Effector memory CD4-positive, alpha-beta T cell (primary cell): ENCODE measurements at regions not wholly inside any gene's neighbourhood (a gene's known extent, or its start where the extent isn't known, plus 50 kb on each side); places are given as distances from the start of the nearest gene placed in this dataset.

ENCODE experiments used
- DNase-seq, 3 donors: peaks; one replicate each; pipeline ENCODE4 v3.0.0-alpha.2; 2020
- H3K27ac ChIP-seq: 2 replicates; pipeline ENCODE4 v1.7.0; 2013; ENCODE audit warnings: mild to moderate bottlenecking, low read length, moderate library complexity; ENCODE audit not compliant: insufficient read depth, poor library complexity, severe bottlenecking
- H3K27me3 ChIP-seq: replicated peaks from 2 replicates; pipeline ENCODE4 v1.7.0; 2013; ENCODE audit warnings: mild to moderate bottlenecking, low read length; ENCODE audit not compliant: insufficient read depth, control insufficient read depth, poor library complexity, severe bottlenecking
- H3K36me3 ChIP-seq: 2 replicates; pipeline ENCODE4 v1.7.0; 2013; ENCODE audit warnings: mild to moderate bottlenecking, low read length, moderate library complexity; ENCODE audit not compliant: control insufficient read depth, insufficient read depth
- H3K4me1 ChIP-seq: 2 replicates; pipeline ENCODE4 v1.7.0; 2013; ENCODE audit warnings: low read length, mild to moderate bottlenecking; ENCODE audit not compliant: control insufficient read depth, insufficient read depth, poor library complexity, severe bottlenecking
- H3K4me3 ChIP-seq: 2 replicates; pipeline ENCODE4 v1.7.0; 2013; ENCODE audit warnings: low read length, low read depth, mild to moderate bottlenecking; ENCODE audit not compliant: insufficient read depth, poor library complexity, severe bottlenecking
- H3K9me3 ChIP-seq: 2 replicates; pipeline ENCODE4 v1.7.0; 2013; ENCODE audit warnings: mild to moderate bottlenecking, low read length, moderate library complexity; ENCODE audit not compliant: control insufficient read depth

DNA sequence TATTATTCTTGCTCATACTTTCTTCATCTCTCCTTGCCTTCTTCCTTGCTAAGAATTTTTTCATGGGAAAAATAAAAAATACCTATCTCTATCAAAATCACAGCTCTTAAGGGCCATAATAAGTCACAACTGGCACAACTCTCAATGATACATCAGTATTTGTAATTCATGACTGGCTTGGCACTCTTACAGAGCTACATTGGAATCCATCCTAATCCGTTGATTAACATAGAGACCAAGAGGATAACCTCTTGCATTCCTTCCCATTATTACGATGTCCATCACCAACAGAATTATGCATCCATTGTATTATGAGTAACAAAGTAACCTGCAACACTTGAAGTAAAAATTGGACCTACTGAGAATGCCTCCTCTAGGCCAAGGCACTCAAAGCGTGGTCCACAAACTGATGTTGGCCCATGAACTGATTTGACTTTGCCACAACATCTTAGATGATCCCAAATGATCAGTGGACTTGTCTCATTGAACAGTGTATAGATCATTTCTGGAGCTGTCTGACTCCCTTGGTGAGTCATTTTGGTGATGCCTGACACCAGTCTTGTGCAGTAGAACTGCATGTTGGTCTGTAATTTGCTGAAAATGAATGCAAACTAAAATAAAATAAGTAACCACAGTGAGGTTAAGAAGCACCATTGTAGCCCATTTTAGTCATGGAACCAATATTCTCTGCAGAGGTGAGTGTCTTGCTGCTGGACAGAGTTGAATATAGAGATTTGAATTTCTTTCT lies 163.2 kb downstream of the AXIN2 start:
- no peak overlapping the region for H3K4me3 ChIP-seq
- H3K9me3 ChIP-seq: no peaks in the 10 kb centered on the region
- no peak overlapping the region for H3K27ac ChIP-seq
- DNase-seq: no peak
- no peaks in the 10 kb centered on the region for H3K4me1 ChIP-seq
- no peaks in the 10 kb centered on the region for H3K36me3 ChIP-seq
- no peaks in the 10 kb centered on the region for H3K27me3 ChIP-seq

DNA sequence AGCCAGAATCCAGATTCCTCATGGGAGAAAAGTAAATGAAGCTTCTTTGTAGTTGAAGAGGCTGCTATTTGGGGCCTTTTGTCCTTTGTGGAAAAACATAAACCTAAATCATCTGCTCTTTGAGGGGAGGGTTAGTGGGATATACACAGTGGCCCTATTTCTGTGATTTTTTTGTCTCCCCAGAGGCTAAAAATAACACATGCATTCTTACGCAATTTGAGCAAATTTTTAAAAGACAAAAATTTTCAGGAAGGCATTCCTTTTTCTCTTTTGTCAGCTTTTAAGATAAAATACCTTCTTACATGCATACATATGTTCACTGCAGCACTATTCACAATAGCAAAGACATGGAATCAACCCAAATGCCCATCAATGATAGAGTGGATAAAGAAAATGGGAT lies 165.5 kb downstream of the AXIN2 start:
- Histone ChIP-seq H3K27me3 (no peaks in the 10 kb centered on the region), H3K9me3 (no peaks in the 10 kb centered on the region)
- no peak for DNase-seq

DNA sequence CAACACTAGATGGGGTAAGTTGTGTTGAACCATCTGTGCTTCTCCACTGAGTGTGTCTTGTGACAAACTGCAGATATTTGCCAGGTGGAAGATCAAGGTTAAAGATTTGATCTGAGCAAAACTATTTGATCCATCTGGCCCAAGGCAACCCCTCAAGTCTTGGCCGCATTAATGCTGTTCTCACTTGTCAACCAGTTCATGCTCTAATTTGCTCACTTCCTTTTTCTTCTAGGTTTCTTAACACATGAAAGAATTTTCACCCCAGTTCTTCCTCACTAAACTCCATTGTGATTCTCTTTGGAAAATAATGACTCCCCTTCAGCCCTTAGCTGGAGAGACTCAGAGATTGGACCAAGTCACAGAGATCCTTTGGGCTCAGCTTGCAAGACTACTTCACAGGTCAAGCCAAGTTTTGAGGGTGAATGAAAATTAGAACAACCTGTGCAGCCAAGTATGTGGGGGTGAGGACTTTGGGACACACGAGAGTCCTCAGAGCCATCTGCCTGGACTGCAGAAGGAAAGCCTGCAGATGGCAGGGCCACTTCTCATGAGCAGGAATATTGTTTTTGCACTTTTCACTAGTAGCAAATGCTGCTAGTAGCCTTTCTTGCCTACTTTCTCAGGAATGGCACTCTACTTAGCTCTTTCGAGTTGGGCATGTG lies 166.5 kb downstream of the AXIN2 start:
- no peaks in the 10 kb centered on the region for H3K36me3 ChIP-seq
- no peaks in the 10 kb centered on the region for H3K27me3 ChIP-seq
- H3K9me3 ChIP-seq: no peaks in the 10 kb centered on the region
- H3K4me3 ChIP-seq: no peak overlapping the region
- H3K27ac ChIP-seq: no peak overlapping the region
- no peak for DNase-seq
- no peaks in the 10 kb centered on the region for H3K4me1 ChIP-seq

More for the DNA sequence above, 165.5 kb downstream of the AXIN2 start:
- Histone ChIP-seq H3K4me1 (no peaks in the 10 kb centered on the region), H3K27ac (no peak overlapping the region), H3K36me3 (no peaks in the 10 kb centered on the region), H3K4me3 (no peak overlapping the region)

- no peak for DNase-seq
- no peak overlapping the region for H3K27ac ChIP-seq
- H3K9me3 ChIP-seq: no peaks in the 10 kb centered on the region
- H3K27me3 ChIP-seq: no peaks in the 10 kb centered on the region
- no peaks in the 10 kb centered on the region for H3K4me1 ChIP-seq
- H3K4me3 ChIP-seq: no peak overlapping the region
- no peaks in the 10 kb centered on the region for H3K36me3 ChIP-seq
Observed at GRCh38 chr17:65393514-65393913, 167.9 kb downstream of the AXIN2 start.

- Histone ChIP-seq H3K27me3 (no peaks in the 10 kb centered on the region), H3K27ac (no peak overlapping the region), H3K36me3 (no peaks in the 10 kb centered on the region), H3K4me1 (no peaks in the 10 kb centered on the region), H3K4me3 (no peak overlapping the region), H3K9me3 (no peaks in the 10 kb centered on the region)
- no peak for DNase-seq
Observed at GRCh38 chr17:65389949-65390348, 171.5 kb downstream of the AXIN2 start.

DNA sequence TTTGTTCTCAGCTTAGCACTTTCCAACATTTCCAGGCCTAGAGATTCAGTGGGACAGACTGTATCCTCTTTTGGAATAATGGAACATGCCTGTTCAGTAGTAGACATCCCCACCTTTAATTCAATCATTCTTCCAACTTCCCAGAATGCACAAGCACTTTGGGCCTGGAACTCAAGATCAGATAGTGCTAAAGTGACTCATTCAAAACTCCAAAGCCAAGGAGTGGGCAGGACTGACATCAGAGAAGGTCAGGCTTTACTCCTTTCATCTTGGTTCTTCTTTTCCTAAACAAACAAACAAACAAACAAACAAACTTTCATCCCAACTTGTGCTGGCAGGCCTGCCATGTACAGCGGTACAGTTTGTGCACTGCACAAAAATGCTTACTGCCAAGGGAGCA lies 172.0 kb downstream of the AXIN2 start:
- DNase-seq: no peak
- no peaks in the 10 kb centered on the region for H3K4me1 ChIP-seq

GRCh38 chr17:65388911-65389310 lies 172.5 kb downstream of the AXIN2 start:
- Histone ChIP-seq H3K27ac (no peak overlapping the region), H3K4me1 (no peaks in the 10 kb centered on the region), H3K27me3 (no peaks in the 10 kb centered on the region), H3K36me3 (no peaks in the 10 kb centered on the region), H3K4me3 (no peak overlapping the region), H3K9me3 (no peaks in the 10 kb centered on the region)
- no peak for DNase-seq

More for the DNA sequence above, 172.0 kb downstream of the AXIN2 start:
- no peak overlapping the region for H3K4me3 ChIP-seq
- H3K36me3 ChIP-seq: no peaks in the 10 kb centered on the region
- H3K27ac ChIP-seq: no peak overlapping the region
- H3K27me3 ChIP-seq: no peaks in the 10 kb centered on the region
- no peaks in the 10 kb centered on the region for H3K9me3 ChIP-seq

DNA sequence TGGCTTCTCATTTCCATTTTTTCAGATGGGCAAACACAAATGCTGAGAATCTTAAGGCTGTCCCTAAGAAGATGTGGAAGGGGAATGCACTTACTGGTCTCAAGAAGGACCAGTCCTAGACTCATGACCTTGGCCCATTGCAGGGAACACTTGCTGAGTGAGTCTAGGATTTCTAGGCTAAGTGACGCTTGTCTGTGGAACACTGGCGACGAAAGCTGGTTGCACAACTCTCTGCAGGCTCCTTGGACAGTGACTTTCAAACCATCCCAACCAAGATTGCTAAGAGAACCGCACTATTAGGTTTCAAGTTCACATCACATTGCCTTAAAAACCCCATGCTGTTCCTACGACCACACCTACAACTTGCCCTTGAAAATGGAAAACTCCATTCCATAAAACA lies 174.1 kb downstream of the AXIN2 start:
- Histone ChIP-seq H3K36me3 (no peaks in the 10 kb centered on the region), H3K27ac (no peak overlapping the region), H3K9me3 (no peaks in the 10 kb centered on the region), H3K4me3 (no peak overlapping the region), H3K27me3 (no peaks in the 10 kb centered on the region), H3K4me1 (no peaks in the 10 kb centered on the region)
- no peak for DNase-seq

DNA sequence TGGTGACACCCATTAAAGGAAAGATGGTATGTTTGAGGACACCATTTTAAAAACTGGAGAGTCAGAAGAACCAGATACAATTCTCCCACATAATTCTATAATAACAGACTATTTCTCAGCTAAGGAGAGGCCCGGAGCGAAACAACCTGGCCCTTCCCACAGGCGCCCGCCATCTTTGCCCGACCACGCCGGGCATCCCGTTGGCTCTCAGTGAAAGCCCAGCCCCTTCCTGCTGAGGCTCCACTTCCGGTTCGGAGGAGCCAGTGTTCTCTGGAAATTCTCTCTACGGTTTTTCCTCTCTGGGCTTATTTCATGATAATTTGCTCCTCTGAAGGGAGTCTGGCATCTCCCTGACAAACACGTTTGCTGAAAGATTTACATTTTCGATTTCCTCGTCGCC lies 175.7 kb downstream of the AXIN2 start:
- H3K27ac ChIP-seq: no peak overlapping the region
- H3K36me3 ChIP-seq: no peaks in the 10 kb centered on the region
- H3K4me1 ChIP-seq: no peaks in the 10 kb centered on the region
- no peak overlapping the region for H3K4me3 ChIP-seq
- H3K9me3 ChIP-seq: no peaks in the 10 kb centered on the region
- no peak for DNase-seq
- no peaks in the 10 kb centered on the region for H3K27me3 ChIP-seq

- Histone ChIP-seq H3K4me3 (no peak overlapping the region), H3K27ac (no peak overlapping the region), H3K27me3 (no peaks in the 10 kb centered on the region), H3K4me1 (no peaks in the 10 kb centered on the region), H3K9me3 (no peaks in the 10 kb centered on the region), H3K36me3 (no peaks in the 10 kb centered on the region)
- DNase-seq: no peak
Observed at GRCh38 chr17:65385071-65385470, 176.4 kb downstream of the AXIN2 start.
